RKO (cell line): ENCODE measurements at regions not wholly inside any gene's neighbourhood (a gene's known extent, or its start where the extent isn't known, plus 50 kb on each side); places are given as distances from the start of the nearest gene placed in this dataset.

Source experiments
- DNase-seq: peaks from one replicate; pipeline ENCODE4 v3.0.0-alpha.2; 2016; ENCODE audit warnings: low spot score

GRCh38 chrX:112910418-112910817 lies 69.8 kb upstream of the AMOT start:
- DNase-seq, result no peak

- no peak for DNase-seq
Observed at GRCh38 chrX:112901869-112902725, 61.5 kb upstream of the AMOT start.

- DNase-seq, result no peak
Observed at GRCh38 chrX:112896051-112896450, 55.4 kb upstream of the AMOT start.
